OCI-LY7 (cell line): ENCODE measurements at regions not wholly inside any gene's neighbourhood (a gene's known extent, or its start where the extent isn't known, plus 50 kb on each side); places are given as distances from the start of the nearest gene placed in this dataset.

Source experiments
- BruUV-seq: library from RNA; stranded (reverse); fragments of 400-500 nt; replicated peaks from 2 replicates; lab custom pipeline; 2021; lab: Mats Ljungman, UMichigan
- CTCF ChIA-PET: fragments of 300-600 bp; sonication (Branson Sonifier 250); formaldehyde crosslinking; loops from one replicate; lab custom pipeline; 2022; ENCODE audit warnings: antibody characterized with exemption; ENCODE audit not compliant: unreplicated experiment; lab: Charles Lee
- POLR2A ChIA-PET: fragments of 300-600 bp; sonication (Branson Sonifier 250); formaldehyde crosslinking; loops from one replicate; lab custom pipeline; 2022; ENCODE audit warnings: antibody characterized with exemption; lab: Charles Lee
- DNase-seq: peaks from one replicate; pipeline ENCODE4 v3.0.0-alpha.2; 2015; ENCODE audit warnings: low spot score
- H2AFZ ChIP-seq: fragments of 200-600 bp; sonication (generic), shearing (Covaris generic); 2 replicates; pipeline ENCODE4 v1.6.1; 2014; ENCODE audit warnings: mild to moderate bottlenecking, antibody characterized with exemption, low read length, moderate library complexity
- H3K27ac ChIP-seq: fragments of 200-600 bp; sonication (generic); 2 replicates; pipeline ENCODE4 v1.5.1; 2014; ENCODE audit warnings: mixed run types, low read depth, mild to moderate bottlenecking, moderate library complexity, low read length, inconsistent platforms; ENCODE audit not compliant: poor library complexity, severe bottlenecking
- H3K36me3 ChIP-seq: fragments of 200-600 bp; sonication (generic); 2 replicates; pipeline ENCODE4 v1.6.1; 2014; ENCODE audit warnings: mild to moderate bottlenecking, antibody characterized with exemption, low read length, moderate library complexity, mixed read lengths; ENCODE audit not compliant: insufficient read depth
- H3K4me1 ChIP-seq: fragments of 200-600 bp; sonication (generic); 2 replicates; pipeline ENCODE4 v1.5.1; 2014; ENCODE audit warnings: mild to moderate bottlenecking, low read length; ENCODE audit not compliant: insufficient read depth, poor library complexity, severe bottlenecking
- H3K4me2 ChIP-seq: fragments of 200-600 bp; sonication (generic); 2 replicates; pipeline ENCODE4 v1.6.1; 2014; ENCODE audit warnings: mild to moderate bottlenecking, low read length
- H3K4me3 ChIP-seq: fragments of 200-600 bp; sonication (generic); 2 replicates; pipeline ENCODE4 v1.5.1; 2014; ENCODE audit warnings: mild to moderate bottlenecking, low read depth, low read length; ENCODE audit not compliant: poor library complexity, severe bottlenecking
- H3K79me2 ChIP-seq: fragments of 200-600 bp; sonication (generic); 2 replicates; pipeline ENCODE4 v1.6.1; 2016; ENCODE audit warnings: low read depth, mild to moderate bottlenecking, low read length, moderate library complexity, mixed read lengths; ENCODE audit not compliant: insufficient read depth
- H3K9me2 ChIP-seq: fragments of 200-600 bp; sonication (generic); 2 replicates; pipeline ENCODE4 v1.6.1; 2016; ENCODE audit warnings: mild to moderate bottlenecking, low read length, mixed read lengths; ENCODE audit not compliant: insufficient read depth
- H3K9me3 ChIP-seq: fragments of 200-600 bp; sonication (generic); 2 replicates; pipeline ENCODE4 v1.6.1; 2014; ENCODE audit warnings: mild to moderate bottlenecking, mixed run types, low read length, mixed read lengths
- H4K20me1 ChIP-seq: fragments of 200-600 bp; sonication (generic); 2 replicates; pipeline ENCODE4 v1.6.1; 2014; ENCODE audit warnings: mild to moderate bottlenecking, antibody characterized with exemption, low read length, moderate library complexity, mixed read lengths; ENCODE audit not compliant: insufficient read depth
- CTCF ChIP-seq: fragments of 200-600 bp; sonication (generic); conservative IDR thresholded peaks from 2 replicates; pipeline ENCODE4 v1.5.1; 2014; ENCODE audit warnings: mild to moderate bottlenecking, antibody characterized with exemption, low read length, moderate library complexity, mixed read lengths
- EZH2phosphoT487 ChIP-seq: fragments of 200-600 bp; sonication (generic); IDR thresholded peaks from 2 replicates; pipeline ENCODE4 v1.6.1; 2018; ENCODE audit warnings: low read depth, borderline replicate concordance, mild to moderate bottlenecking, mixed run types, antibody characterized with exemption, low read length, moderate library complexity, mixed read lengths
- intact Hi-C: fragments of 100-400 bp; cut with micrococcal nuclease; formaldehyde crosslinking; loops from one replicate; pipeline ENCODE4 v1.10.0; 2022; ENCODE audit not compliant: unreplicated experiment

- ChIA-PET CTCF (no interaction called here), POLR2A (no interaction called here)
- intact Hi-C loops, result no loop called here
- no peak overlapping the region for H2AFZ ChIP-seq
- no peaks in the 10 kb centered on the region for H4K20me1 ChIP-seq
- H3K27ac ChIP-seq, result no peak overlapping the region
- no TSS peak for BruUV-seq
- H3K36me3 ChIP-seq, result no peaks in the 10 kb centered on the region
- no peaks in the 10 kb centered on the region for H3K9me2 ChIP-seq
- no peaks in the 10 kb centered on the region for H3K79me2 ChIP-seq
- no peaks in the 10 kb centered on the region for H3K4me1 ChIP-seq
- TF ChIP-seq CTCF (no peak), EZH2phosphoT487 (no peak)
- H3K4me3 ChIP-seq, result no peak overlapping the region
- no peaks in the 10 kb centered on the region for H3K9me3 ChIP-seq
- H3K4me2 ChIP-seq, result no peak overlapping the region
- DNase-seq, result no peak
Measured at GRCh38 chr10:64170791-64171190, 649.6 kb downstream of the REEP3 start.

- no peaks in the 10 kb centered on the region for H3K9me3 ChIP-seq
- no peaks in the 10 kb centered on the region for H3K9me2 ChIP-seq
- BruUV-seq, result no TSS peak
- POLR2A ChIA-PET, result interaction anchor here (0.6 kb wide), 1 partner anchor 233 kb away, joined by 3 read pairs; no protein-coding TSS in a partner anchor
- CTCF ChIA-PET, result no interaction called here
- H4K20me1 ChIP-seq, result no peaks in the 10 kb centered on the region
- no peak overlapping the region for H3K4me3 ChIP-seq
- H3K27ac ChIP-seq, result no peak overlapping the region
- no peaks in the 10 kb centered on the region for H3K4me1 ChIP-seq
- H3K36me3 ChIP-seq, result no peaks in the 10 kb centered on the region
- H2AFZ ChIP-seq, result no peak overlapping the region
- intact Hi-C loops, result no loop called here
- H3K79me2 ChIP-seq, result no peaks in the 10 kb centered on the region
- no peak for DNase-seq
- H3K4me2 ChIP-seq, result no peak overlapping the region
- no peak for TF ChIP-seq CTCF
- TF ChIP-seq EZH2phosphoT487, result no peak
Measured at GRCh38 chr10:64173826-64174225, 652.6 kb downstream of the REEP3 start.

- H3K9me3 ChIP-seq, result no peaks in the 10 kb centered on the region
- H3K4me2 ChIP-seq, result no peak overlapping the region
- ChIA-PET POLR2A (no interaction called here), CTCF (no interaction called here)
- no peak for DNase-seq
- no peak overlapping the region for H3K27ac ChIP-seq
- H3K9me2 ChIP-seq, result no peaks in the 10 kb centered on the region
- H3K79me2 ChIP-seq, result no peaks in the 10 kb centered on the region
- H2AFZ ChIP-seq, result no peak overlapping the region
- no peaks in the 10 kb centered on the region for H3K36me3 ChIP-seq
- no peak overlapping the region for H3K4me3 ChIP-seq
- intact Hi-C loops, result no loop called here
- TF ChIP-seq EZH2phosphoT487, result no peak
- no peak for TF ChIP-seq CTCF
- H4K20me1 ChIP-seq, result no peaks in the 10 kb centered on the region
- no TSS peak for BruUV-seq
- no peaks in the 10 kb centered on the region for H3K4me1 ChIP-seq
Measured at GRCh38 chr10:64174666-64175255, 653.6 kb downstream of the REEP3 start.
